ENCODE measurements at regions not wholly inside any gene's neighbourhood (a gene's known extent, or its start where the extent isn't known, plus 50 kb on each side); places are given as distances from the start of the nearest gene placed in this dataset.

- H3K27me3 ChIP-seq (ENCODE audit: insufficient read depth, low read length), result no peaks in the 10 kb centered on the region
- H3K79me2 ChIP-seq (ENCODE audit: insufficient read depth, low read length), result no peaks in the 10 kb centered on the region
- H3K4me3 ChIP-seq (ENCODE audit: insufficient read depth, low read depth, low read length), result no peak overlapping the region
- H3K4me1 ChIP-seq (ENCODE audit: insufficient read depth, low read length), result no peaks in the 10 kb centered on the region
- H3K4me2 ChIP-seq (ENCODE audit: low read length), result no peak overlapping the region
- Mint-ChIP-seq H3K36me3 (ENCODE audit: low read depth, unreplicated experiment) (no peaks in the 10 kb centered on the region), H3K4me1 (ENCODE audit: low read depth, unreplicated experiment) (no peaks in the 10 kb centered on the region), H3K27ac (ENCODE audit: unreplicated experiment) (no peak overlapping the region), H3K4me3 (ENCODE audit: unreplicated experiment) (no peak overlapping the region), H3K27me3 (ENCODE audit: low read depth, unreplicated experiment) (no peaks in the 10 kb centered on the region), H3K9me3 (ENCODE audit: unreplicated experiment) (no peaks in the 10 kb centered on the region)
- no peaks in the 10 kb centered on the region for H3K36me3 ChIP-seq (ENCODE audit: insufficient read depth, low read length)
- no peaks in the 10 kb centered on the region for H4K20me1 ChIP-seq (ENCODE audit: insufficient read depth, low read length)
- H3K9me3 ChIP-seq (ENCODE audit: insufficient read depth, low read depth, low read length), result no peaks in the 10 kb centered on the region
- TF ChIP-seq EZH2 (IDR thresholded peaks at IDR 0.05; ENCODE audit: insufficient read depth, low read length), result no peak
- no peak for TF ChIP-seq CTCF (IDR thresholded peaks at IDR 0.05; ENCODE audit: insufficient read depth, low read depth, low read length)
- H3K9ac ChIP-seq (ENCODE audit: low read length), result no peak overlapping the region
- peak overlapping the region; percentile 32 for H2AFZ ChIP-seq (ENCODE audit: low read depth, low read length)
- no peak overlapping the region for H3K27ac ChIP-seq (ENCODE audit: low read depth, low read length)
- FAIRE-seq, result no peak
- no peak for DNase-seq (ENCODE audit: low read depth)
These were observed 93.0 kb upstream of the MGAT4C start for GRCh38 chr12:86349196-86349595.

GRCh38 chr12:86333955-86334522 is 77.8 kb upstream of the MGAT4C start:
- Histone ChIP-seq H3K27ac (ENCODE audit: low read depth, low read length) (no peak overlapping the region), H3K4me3 (ENCODE audit: insufficient read depth, low read depth, low read length) (no peak overlapping the region), H3K4me2 (ENCODE audit: low read length) (no peak overlapping the region), H3K9ac (ENCODE audit: low read length) (no peak overlapping the region), H3K9me3 (ENCODE audit: insufficient read depth, low read depth, low read length) (no peaks in the 10 kb centered on the region), H3K36me3 (ENCODE audit: insufficient read depth, low read length) (no peaks in the 10 kb centered on the region), H4K20me1 (ENCODE audit: insufficient read depth, low read length) (no peaks in the 10 kb centered on the region), H2AFZ (ENCODE audit: low read depth, low read length) (no peak overlapping the region), H3K4me1 (ENCODE audit: insufficient read depth, low read length) (no peaks in the 10 kb centered on the region), H3K27me3 (ENCODE audit: insufficient read depth, low read length) (no peaks in the 10 kb centered on the region), H3K79me2 (ENCODE audit: insufficient read depth, low read length) (no peaks in the 10 kb centered on the region)
- Mint-ChIP-seq H3K9me3 (ENCODE audit: unreplicated experiment) (no peaks in the 10 kb centered on the region), H3K4me3 (ENCODE audit: unreplicated experiment) (no peak overlapping the region), H3K27me3 (ENCODE audit: low read depth, unreplicated experiment) (no peaks in the 10 kb centered on the region), H3K27ac (ENCODE audit: unreplicated experiment) (no peak overlapping the region), H3K4me1 (ENCODE audit: low read depth, unreplicated experiment) (no peaks in the 10 kb centered on the region), H3K36me3 (ENCODE audit: low read depth, unreplicated experiment) (no peaks in the 10 kb centered on the region)
- TF ChIP-seq EZH2 (IDR thresholded peaks at IDR 0.05; ENCODE audit: insufficient read depth, low read length), result no peak
- no peak for TF ChIP-seq CTCF (IDR thresholded peaks at IDR 0.05; ENCODE audit: insufficient read depth, low read depth, low read length)
- no peak for FAIRE-seq
- DNase-seq (ENCODE audit: low read depth), result no peak

- DNase-seq (ENCODE audit: low read depth) (no peak), FAIRE-seq (no peak)
- H4K20me1 ChIP-seq (ENCODE audit: insufficient read depth, low read length), result no peaks in the 10 kb centered on the region
- no peaks in the 10 kb centered on the region for H3K4me1 ChIP-seq (ENCODE audit: insufficient read depth, low read length)
- no peak overlapping the region for H3K27ac ChIP-seq (ENCODE audit: low read depth, low read length)
- H3K9ac ChIP-seq (ENCODE audit: low read length), result no peak overlapping the region
- Mint-ChIP-seq H3K27ac (ENCODE audit: unreplicated experiment) (no peak overlapping the region), H3K9me3 (ENCODE audit: unreplicated experiment) (no peaks in the 10 kb centered on the region), H3K27me3 (ENCODE audit: low read depth, unreplicated experiment) (no peaks in the 10 kb centered on the region), H3K4me1 (ENCODE audit: low read depth, unreplicated experiment) (no peaks in the 10 kb centered on the region), H3K36me3 (ENCODE audit: low read depth, unreplicated experiment) (no peaks in the 10 kb centered on the region), H3K4me3 (ENCODE audit: unreplicated experiment) (no peak overlapping the region)
- no peaks in the 10 kb centered on the region for H3K9me3 ChIP-seq (ENCODE audit: insufficient read depth, low read depth, low read length)
- H3K36me3 ChIP-seq (ENCODE audit: insufficient read depth, low read length), result no peaks in the 10 kb centered on the region
- no peak overlapping the region for H3K4me2 ChIP-seq (ENCODE audit: low read length)
- H3K27me3 ChIP-seq (ENCODE audit: insufficient read depth, low read length), result no peaks in the 10 kb centered on the region
- no peak overlapping the region for H3K4me3 ChIP-seq (ENCODE audit: insufficient read depth, low read depth, low read length)
- H3K79me2 ChIP-seq (ENCODE audit: insufficient read depth, low read length), result no peaks in the 10 kb centered on the region
- no peak overlapping the region for H2AFZ ChIP-seq (ENCODE audit: low read depth, low read length)
- TF ChIP-seq EZH2 (IDR thresholded peaks at IDR 0.05; ENCODE audit: insufficient read depth, low read length), result no peak
- TF ChIP-seq CTCF (IDR thresholded peaks at IDR 0.05; ENCODE audit: insufficient read depth, low read depth, low read length), result no peak
These were observed 75.3 kb upstream of the MGAT4C start for GRCh38 chr12:86331457-86331856.

All from astrocyte (in vitro differentiated cells and primary cell).